Upper lobe of left lung (tissue), 6 donors: ENCODE measurements at regions not wholly inside any gene's neighbourhood (a gene's known extent, or its start where the extent isn't known, plus 50 kb on each side); places are given as distances from the start of the nearest gene placed in this dataset.

ENCODE experiments used
- ATAC-seq, 2 donors: fragments of 200-7000 bp; cut with Tn5 transposase; one replicate each; pipeline ENCODE4 v1.9.1; 2022; ENCODE audit warnings: mild to moderate bottlenecking in 2 of 2, moderate library complexity in 2 of 2; ENCODE audit not compliant: low FRiP score in 2 of 2
- DNase-seq, 2 donors: peaks; one replicate each; pipeline ENCODE4 v3.0.0-alpha.2; 2019 to 2020
- H3K27ac ChIP-seq, 4 donors: fragments of 200-600 bp; sonication (generic); one replicate each; pipeline ENCODE4 v1.5.1; 2016 to 2019
- H3K27me3 ChIP-seq, 4 donors: fragments of 200-600 bp; sonication (generic); one replicate each; pipeline ENCODE4 v1.5.1; 2017 to 2019
- H3K36me3 ChIP-seq, 4 donors: fragments of 200-600 bp; sonication (generic); one replicate each; pipeline ENCODE4 v1.5.1; 2016 to 2019
- H3K4me1 ChIP-seq, 4 donors: fragments of 200-600 bp; sonication (generic); one replicate each; pipeline ENCODE4 v1.5.1; 2018 to 2019
- H3K4me3 ChIP-seq, 4 donors: fragments of 200-600 bp; sonication (generic); one replicate each; pipeline ENCODE4 v1.5.1; 2017 to 2019; ENCODE audit warnings: mild to moderate bottlenecking in 2 of 4, moderate library complexity in 1 of 4
- H3K9me3 ChIP-seq, 4 donors: fragments of 200-600 bp; sonication (generic); one replicate each; pipeline ENCODE4 v1.5.1; 2018 to 2019
- CTCF ChIP-seq, 6 experiments: fragments of 450-650 bp in 4 of 6; fragments of 200-600 bp in 2 of 6; sonication (generic) in 2 of 6; IDR thresholded peaks; one replicate each; pipeline ENCODE4 v1.5.1; 2016 to 2019; ENCODE audit warnings: antibody characterized with exemption in 6 of 6
- EP300 ChIP-seq, 4 donors: sonication (generic); formaldehyde crosslinking; IDR thresholded peaks; one replicate each; pipeline ENCODE4 v1.5.1; 2017; ENCODE audit warnings: antibody characterized with exemption in 4 of 4, control low read depth in 2 of 4
- POLR2A ChIP-seq, 4 donors: fragments of 450-650 bp; IDR thresholded peaks; one replicate each; pipeline ENCODE4 v1.5.1; 2016 to 2017; ENCODE audit warnings: antibody characterized with exemption in 4 of 4, mild to moderate bottlenecking in 2 of 4
- POLR2AphosphoS5 ChIP-seq, 2 donors: sonication (generic); formaldehyde crosslinking; IDR thresholded peaks; one replicate each; pipeline ENCODE4 v1.5.1; 2017; ENCODE audit warnings: antibody characterized with exemption in 2 of 2
- WGBS, 2 donors: methylation state at CpG; one replicate each; pipeline ENCODE4 v1.1.5; 2017 to 2018; 5-methylcytosine and 5-hydroxymethylcytosine counted together
- donor health status: DM: no; HTN: no; CAD: no; lungs with moderate emphysema.
- donor health status: DM: no; HTN: yes; CAD: no; lungs with severe emphysema.

- Histone ChIP-seq H3K9me3 (peaks cover 0 to 20% (median 10%) of the 10 kb centered on the region in 4 donors), H3K27me3 (no peaks in the 10 kb centered on the region), H3K4me3 (no peak overlapping the region), H3K36me3 (peaks cover 0 to 8% (median 2%) of the 10 kb centered on the region in 4 donors), H3K4me1 (no peaks in the 10 kb centered on the region), H3K27ac (no peak overlapping the region)
- DNase-seq (no peak), ATAC-seq (no peak)
- TF ChIP-seq CTCF (IDR thresholded peaks at IDR 0.05), result no peak
- TF ChIP-seq POLR2AphosphoS5 (IDR thresholded peaks at IDR 0.05), result no peak
- WGBS, 2 donors, result 96 to 97% methylated on average over 7 of the region's 7 CpGs
These were observed 1435.7 kb downstream of the UQCRFS1 start for GRCh38 chr19:27777242-27777641.

GRCh38 chr19:27776524-27776923 is 1436.4 kb downstream of the UQCRFS1 start:
- ATAC-seq, result no peak
- no peak for TF ChIP-seq CTCF (IDR thresholded peaks at IDR 0.05)
- TF ChIP-seq EP300 (IDR thresholded peaks at IDR 0.05), result no peak
- no peak for TF ChIP-seq POLR2AphosphoS5 (IDR thresholded peaks at IDR 0.05)
- TF ChIP-seq POLR2A (IDR thresholded peaks at IDR 0.05), result no peak
- H3K9me3 ChIP-seq, result peaks cover 0 to 23% (median 11%) of the 10 kb centered on the region in 4 donors
- no peaks in the 10 kb centered on the region for H3K4me1 ChIP-seq
- peaks cover 0 to 9% (median 2%) of the 10 kb centered on the region in 4 donors for H3K36me3 ChIP-seq
- WGBS, 2 donors, result 96 to 99% methylated on average over 3 of the region's 3 CpGs
- no peaks in the 10 kb centered on the region for H3K27me3 ChIP-seq
- no peak overlapping the region for H3K27ac ChIP-seq
- H3K4me3 ChIP-seq, result no peak overlapping the region
- no peak for DNase-seq

- H3K27ac ChIP-seq, result no peak overlapping the region
- H3K4me3 ChIP-seq, result no peak overlapping the region
- H3K36me3 ChIP-seq, result peaks cover 0 to 13% (median 2%) of the 10 kb centered on the region in 4 donors
- no peak for TF ChIP-seq EP300 (IDR thresholded peaks at IDR 0.05)
- no peak for TF ChIP-seq POLR2A (IDR thresholded peaks at IDR 0.05)
- TF ChIP-seq CTCF (IDR thresholded peaks at IDR 0.05), result peak in 1 of 6 experiments; percentile 25
- H3K9me3 ChIP-seq, result peaks cover 0 to 24% (median 13%) of the 10 kb centered on the region in 4 donors
- H3K27me3 ChIP-seq, result no peaks in the 10 kb centered on the region
- 83 to 85% methylated on average over 8 of the region's 8 CpGs for WGBS, 2 donors
- no peaks in the 10 kb centered on the region for H3K4me1 ChIP-seq
- DNase-seq (peak in 1 of 2 donors; percentile 33), ATAC-seq (no peak)
These were observed 1436.9 kb downstream of the UQCRFS1 start for GRCh38 chr19:27776020-27776419.

- peaks cover 0 to 13% (median 2%) of the 10 kb centered on the region in 4 donors for H3K36me3 ChIP-seq
- ATAC-seq, result no peak
- TF ChIP-seq CTCF (IDR thresholded peaks at IDR 0.05), result no peak
- no peak for TF ChIP-seq EP300 (IDR thresholded peaks at IDR 0.05)
- no peak for TF ChIP-seq POLR2A (IDR thresholded peaks at IDR 0.05)
- TF ChIP-seq POLR2AphosphoS5 (IDR thresholded peaks at IDR 0.05), result no peak
- no peak for DNase-seq
- no peaks in the 10 kb centered on the region for H3K27me3 ChIP-seq
- WGBS, 2 donors, result 92 to 98% methylated on average over 6 of the region's 6 CpGs
- no peaks in the 10 kb centered on the region for H3K4me1 ChIP-seq
- no peak overlapping the region for H3K27ac ChIP-seq
- H3K9me3 ChIP-seq, result peaks cover 0 to 28% (median 13%) of the 10 kb centered on the region in 4 donors
- H3K4me3 ChIP-seq, result no peak overlapping the region
These were observed 1437.6 kb downstream of the UQCRFS1 start for GRCh38 chr19:27775395-27775794.

GRCh38 chr19:27774827-27775226 is 1438.1 kb downstream of the UQCRFS1 start:
- no peak for TF ChIP-seq POLR2AphosphoS5 (IDR thresholded peaks at IDR 0.05)
- peak in 2 of 6 experiments; percentile 14 to 16 for TF ChIP-seq CTCF (IDR thresholded peaks at IDR 0.05)
- H3K27ac ChIP-seq, result no peak overlapping the region
- H3K36me3 ChIP-seq, result peaks cover 0 to 13% (median 2%) of the 10 kb centered on the region in 4 donors
- ATAC-seq (no peak), DNase-seq (no peak)
- WGBS, 2 donors, result 87 to 90% methylated on average over 7 of the region's 7 CpGs
- H3K4me1 ChIP-seq, result no peaks in the 10 kb centered on the region
- peaks cover 0 to 33% (median 17%) of the 10 kb centered on the region in 4 donors for H3K9me3 ChIP-seq
- no peaks in the 10 kb centered on the region for H3K27me3 ChIP-seq
- no peak overlapping the region for H3K4me3 ChIP-seq
